ENCODE measurements at regions not wholly inside any gene's neighbourhood (a gene's known extent, or its start where the extent isn't known, plus 50 kb on each side); places are given as distances from the start of the nearest gene placed in this dataset.
"Not testable (repeated sequence)": the region's sequence is repeated elsewhere in the genome, so short reads cannot be mapped to it uniquely, and the experiment has no call there.

- H2AFZ ChIP-seq (ENCODE audit: low read length) = no peak overlapping the region
- H2BK15ac ChIP-seq (ENCODE audit: low read depth, low read length) = no peak overlapping the region
- H3K4me3 Mint-ChIP-seq = no peak overlapping the region
- H3K4ac ChIP-seq (ENCODE audit: low read depth, low read length) = no peak overlapping the region
- H3K27me3 Mint-ChIP-seq (ENCODE audit: low read depth) = peaks cover 2% of the 10 kb centered on the region; the same call in 1 of the 2 replicates
- no peaks in the 10 kb centered on the region for H3K9me3 ChIP-seq (ENCODE audit: control insufficient read depth, low read depth, low read length)
- no peak overlapping the region for H2BK5ac ChIP-seq (ENCODE audit: insufficient read length, low read length)
- no peaks in the 10 kb centered on the region for H3K4me1 Mint-ChIP-seq
- H3T11ph ChIP-seq (ENCODE audit: low read length) = no peak overlapping the region
- no peaks in the 10 kb centered on the region for H3K23me2 ChIP-seq (ENCODE audit: insufficient read length, low read depth, low read length, poor library complexity, severe bottlenecking)
- H3K27ac Mint-ChIP-seq = no peak overlapping the region
- H4K91ac ChIP-seq (ENCODE audit: insufficient read length, low read depth, low read length) = no peak overlapping the region
- H3K79me2 ChIP-seq (ENCODE audit: insufficient read depth, low read length) = no peaks in the 10 kb centered on the region
- no peak overlapping the region for H3K27ac ChIP-seq (ENCODE audit: insufficient read length, low read depth, low read length)
- H4K20me1 ChIP-seq (ENCODE audit: control insufficient read depth, insufficient read depth, insufficient read length) = no peaks in the 10 kb centered on the region
- H3K18ac ChIP-seq (ENCODE audit: insufficient read length, low read depth, low read length) = no peak overlapping the region
- no peaks in the 10 kb centered on the region for H3K79me1 ChIP-seq (ENCODE audit: insufficient read depth, low read depth, low read length, poor library complexity, severe bottlenecking)
- no peak for DNase-seq
- H2BK20ac ChIP-seq (ENCODE audit: low read depth, low read length, poor library complexity, severe bottlenecking) = no peak overlapping the region
- H2AK5ac ChIP-seq (ENCODE audit: insufficient read length, low read length) = no peak overlapping the region
- no peak overlapping the region for H4K5ac ChIP-seq (ENCODE audit: insufficient read length, low read depth, low read length)
- no peak overlapping the region for H3K9ac ChIP-seq (ENCODE audit: extremely low read depth, insufficient read length, low read length)
- no peak for TF ChIP-seq CTCF (conservative IDR thresholded peaks at IDR 0.05)
- no peak overlapping the region for H2BK12ac ChIP-seq (ENCODE audit: insufficient read length, low read depth, low read length)
- no peak overlapping the region for H2BK120ac ChIP-seq (ENCODE audit: low read depth, low read length, poor library complexity, severe bottlenecking)
- no peak overlapping the region for H3K14ac ChIP-seq (ENCODE audit: insufficient read depth, low read length)
- H3K56ac ChIP-seq (ENCODE audit: insufficient read length, low read depth, low read length) = no peak overlapping the region
- H4K8ac ChIP-seq (replicated peaks; ENCODE audit: insufficient read length, low read depth, low read length) = no peak overlapping the region
- no peaks in the 10 kb centered on the region; the same call in 1 of the 2 replicates for H3K4me1 ChIP-seq (ENCODE audit: insufficient read depth, low read length)
- peaks cover 0 to 6% of the 10 kb centered on the region in 2 experiments; a peak in 3 of 5 replicates for H3K9me3 Mint-ChIP-seq
- no peak overlapping the region for H3K4me2 ChIP-seq (ENCODE audit: insufficient read depth, insufficient read length, low read length)
- no peaks in the 10 kb centered on the region; a peak in 2 of 7 replicates for H3K36me3 Mint-ChIP-seq (ENCODE audit: insufficient read depth in 1 of 3, low read depth in 3 of 3)
- no peaks in the 10 kb centered on the region for H3K27me3 ChIP-seq (ENCODE audit: insufficient read depth, low read length)
- H3K23ac ChIP-seq (ENCODE audit: insufficient read length, low read depth, low read length) = no peak overlapping the region
Measured at GRCh38 chr3:99559196-99559595, 79.2 kb upstream of the COL8A1 start.

GRCh38 chr3:99555885-99556284 is 82.5 kb upstream of the COL8A1 start:
- H3K27ac ChIP-seq (ENCODE audit: insufficient read length, low read depth, low read length); H3K79me2 ChIP-seq (ENCODE audit: insufficient read depth, low read length); H4K5ac ChIP-seq (ENCODE audit: insufficient read length, low read depth, low read length); H4K20me1 ChIP-seq (ENCODE audit: control insufficient read depth, insufficient read depth, insufficient read length); H3K27me3 ChIP-seq (ENCODE audit: insufficient read depth, low read length); H3K9me3 ChIP-seq (ENCODE audit: control insufficient read depth, low read depth, low read length); H2BK20ac ChIP-seq (ENCODE audit: low read depth, low read length, poor library complexity, severe bottlenecking); H3K9me3 Mint-ChIP-seq; H3K4ac ChIP-seq (ENCODE audit: low read depth, low read length); H3K36me3 Mint-ChIP-seq (ENCODE audit: insufficient read depth in 1 of 3, low read depth in 3 of 3); H3K14ac ChIP-seq (ENCODE audit: insufficient read depth, low read length); H2AFZ ChIP-seq (ENCODE audit: low read length); H4K91ac ChIP-seq (ENCODE audit: insufficient read length, low read depth, low read length); H2BK12ac ChIP-seq (ENCODE audit: insufficient read length, low read depth, low read length); H3K18ac ChIP-seq (ENCODE audit: insufficient read length, low read depth, low read length); H3T11ph ChIP-seq (ENCODE audit: low read length); DNase-seq; H2BK5ac ChIP-seq (ENCODE audit: insufficient read length, low read length); H3K23me2 ChIP-seq (ENCODE audit: insufficient read length, low read depth, low read length, poor library complexity, severe bottlenecking); H3K4me3 Mint-ChIP-seq; H3K56ac ChIP-seq (ENCODE audit: insufficient read length, low read depth, low read length); H2AK5ac ChIP-seq (ENCODE audit: insufficient read length, low read length); H3K4me1 Mint-ChIP-seq; H3K23ac ChIP-seq (ENCODE audit: insufficient read length, low read depth, low read length); H2BK120ac ChIP-seq (ENCODE audit: low read depth, low read length, poor library complexity, severe bottlenecking); H3K4me2 ChIP-seq (ENCODE audit: insufficient read depth, insufficient read length, low read length); H3K79me1 ChIP-seq (ENCODE audit: insufficient read depth, low read depth, low read length, poor library complexity, severe bottlenecking); H4K8ac ChIP-seq (replicated peaks; ENCODE audit: insufficient read length, low read depth, low read length); H3K9ac ChIP-seq (ENCODE audit: extremely low read depth, insufficient read length, low read length); H2BK15ac ChIP-seq (ENCODE audit: low read depth, low read length); H3K4me1 ChIP-seq (ENCODE audit: insufficient read depth, low read length); H3K27me3 Mint-ChIP-seq (ENCODE audit: low read depth); H3K27ac Mint-ChIP-seq: not testable (repeated sequence)
- no CpG with 5 or more reads among the region's 5 CpGs for WGBS (ENCODE audit: extremely low coverage, insufficient read length, low lambda C conversion rate)
